ENCODE measurements at regions not wholly inside any gene's neighbourhood (a gene's known extent, or its start where the extent isn't known, plus 50 kb on each side); places are given as distances from the start of the nearest gene placed in this dataset.

GRCh38 chr20:7712661-7713060 lies 227.6 kb downstream of the HAO1 start:
- TF ChIP-seq POLR2A (IDR thresholded peaks at IDR 0.05) (no peak), CTCF (IDR thresholded peaks at IDR 0.05) (no peak), EP300 (IDR thresholded peaks at IDR 0.05) (no peak)

Measured in tibial nerve (tissue), 4 donors.